SH-SY5Y (cell line): ENCODE measurements at regions not wholly inside any gene's neighbourhood (a gene's known extent, or its start where the extent isn't known, plus 50 kb on each side); places are given as distances from the start of the nearest gene placed in this dataset.

Source experiments
- GATA2 ChIP-seq: IDR thresholded peaks from 2 replicates; pipeline ENCODE4 v1.6.1; 2011; ENCODE audit warnings: mild to moderate bottlenecking, low read depth, low read length
- GATA3 ChIP-seq: IDR thresholded peaks from 2 replicates; pipeline ENCODE4 v1.6.1; 2011; ENCODE audit warnings: low read depth, mild to moderate bottlenecking, low read length, moderate library complexity

- no peak for TF ChIP-seq GATA2
- no peak for TF ChIP-seq GATA3
These were observed 171.6 kb downstream of the ANAPC1 start for GRCh38 chr2:111712361-111712760.
